Upper lobe of right lung (tissue), 1 donor: ENCODE measurements at regions not wholly inside any gene's neighbourhood (a gene's known extent, or its start where the extent isn't known, plus 50 kb on each side); places are given as distances from the start of the nearest gene placed in this dataset.

Experiments
- ATAC-seq: fragments of 200-7000 bp; cut with Tn5 transposase; one replicate; pipeline ENCODE4 v1.9.1; 2020; ENCODE audit warnings: mild to moderate bottlenecking, moderate library complexity
- DNase-seq: peaks from one replicate; pipeline ENCODE4 v3.0.0-alpha.2; 2020
- H3K27ac ChIP-seq: fragments of 200-600 bp; one replicate; pipeline ENCODE4 v1.8.0; 2022
- H3K27me3 ChIP-seq: fragments of 200-600 bp; one replicate; pipeline ENCODE4 v1.8.0; 2022; ENCODE audit warnings: mild to moderate bottlenecking
- H3K36me3 ChIP-seq: fragments of 200-600 bp; one replicate; pipeline ENCODE4 v1.8.0; 2022
- H3K4me1 ChIP-seq: fragments of 200-600 bp; one replicate; pipeline ENCODE4 v1.8.0; 2022
- H3K4me3 ChIP-seq: fragments of 200-600 bp; one replicate; pipeline ENCODE4 v1.8.0; 2022; ENCODE audit warnings: mild to moderate bottlenecking
- H3K9me3 ChIP-seq: fragments of 200-600 bp; one replicate; pipeline ENCODE4 v1.8.0; 2022
- intact Hi-C: fragments of 100-400 bp; cut with DNase I; formaldehyde crosslinking; loops from one replicate; pipeline ENCODE4 v1.11.0; 2022
- TF ChIP-seq, protein P1 (sequence below): fragments of 200-600 bp; IDR thresholded peaks from one replicate; pipeline ENCODE4 v1.8.0; 2022; ENCODE audit warnings: antibody characterized with exemption
- donor health status: DM: no; HTN: yes; CAD: no; lungs with severe emphysema.

DNA sequence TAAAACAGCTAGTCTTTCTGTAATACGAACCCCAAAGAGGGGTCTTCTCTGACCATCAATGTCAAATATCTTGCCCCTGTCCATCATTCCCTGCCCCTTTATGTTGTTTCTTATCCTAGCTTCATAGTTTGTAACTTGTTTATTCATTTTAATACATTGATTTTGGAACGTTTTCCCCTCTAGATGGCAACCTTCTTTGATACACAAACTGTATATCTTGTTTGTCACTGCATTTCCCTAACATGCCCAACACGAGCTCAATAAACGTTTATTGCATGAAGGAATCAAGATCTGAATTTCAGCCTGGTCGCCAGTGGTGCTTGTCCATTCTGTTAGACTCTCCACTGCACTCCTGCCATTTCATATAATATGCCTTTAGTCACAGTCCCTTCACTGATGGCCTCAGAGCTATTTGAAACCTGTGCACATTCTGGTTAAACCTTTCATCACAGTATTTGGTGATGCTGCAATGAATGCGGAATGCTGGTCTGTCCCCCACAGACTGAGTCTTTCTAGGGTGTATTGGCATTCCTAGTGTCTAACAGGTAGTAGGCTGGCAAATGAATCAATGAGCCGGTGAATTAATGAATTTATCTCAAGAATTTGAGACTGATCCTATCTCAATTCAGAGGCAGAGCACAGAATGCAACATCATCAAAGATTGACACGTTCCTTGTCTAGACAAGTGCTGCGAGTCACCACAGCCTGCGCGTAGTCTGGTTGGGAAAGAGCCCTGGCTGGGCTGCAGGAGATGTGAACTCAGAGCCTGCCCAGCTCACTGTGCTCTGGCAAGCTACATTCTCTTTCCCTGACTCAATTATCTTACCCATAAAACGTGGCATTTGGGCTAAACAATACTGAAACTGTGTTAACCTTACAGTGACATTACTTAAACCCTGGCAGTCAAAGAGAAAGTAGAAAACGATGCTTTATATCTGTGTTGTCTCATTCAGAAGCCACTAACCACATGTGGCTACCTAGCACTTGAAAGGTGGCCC is 55.2 kb upstream of the FRMD4A start:
- no peaks in the 10 kb centered on the region for H3K9me3 ChIP-seq
- intact Hi-C loops, result no loop called here
- DNase-seq (no peak), ATAC-seq (no peak)
- no peaks in the 10 kb centered on the region for H3K36me3 ChIP-seq
- H3K27ac ChIP-seq, result no peak overlapping the region
- no peaks in the 10 kb centered on the region for H3K27me3 ChIP-seq
- H3K4me3 ChIP-seq, result no peak overlapping the region
- no peaks in the 10 kb centered on the region for H3K4me1 ChIP-seq
- TF ChIP-seq, protein P1, sequence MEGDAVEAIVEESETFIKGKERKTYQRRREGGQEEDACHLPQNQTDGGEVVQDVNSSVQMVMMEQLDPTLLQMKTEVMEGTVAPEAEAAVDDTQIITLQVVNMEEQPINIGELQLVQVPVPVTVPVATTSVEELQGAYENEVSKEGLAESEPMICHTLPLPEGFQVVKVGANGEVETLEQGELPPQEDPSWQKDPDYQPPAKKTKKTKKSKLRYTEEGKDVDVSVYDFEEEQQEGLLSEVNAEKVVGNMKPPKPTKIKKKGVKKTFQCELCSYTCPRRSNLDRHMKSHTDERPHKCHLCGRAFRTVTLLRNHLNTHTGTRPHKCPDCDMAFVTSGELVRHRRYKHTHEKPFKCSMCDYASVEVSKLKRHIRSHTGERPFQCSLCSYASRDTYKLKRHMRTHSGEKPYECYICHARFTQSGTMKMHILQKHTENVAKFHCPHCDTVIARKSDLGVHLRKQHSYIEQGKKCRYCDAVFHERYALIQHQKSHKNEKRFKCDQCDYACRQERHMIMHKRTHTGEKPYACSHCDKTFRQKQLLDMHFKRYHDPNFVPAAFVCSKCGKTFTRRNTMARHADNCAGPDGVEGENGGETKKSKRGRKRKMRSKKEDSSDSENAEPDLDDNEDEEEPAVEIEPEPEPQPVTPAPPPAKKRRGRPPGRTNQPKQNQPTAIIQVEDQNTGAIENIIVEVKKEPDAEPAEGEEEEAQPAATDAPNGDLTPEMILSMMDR, result no peak

DNA sequence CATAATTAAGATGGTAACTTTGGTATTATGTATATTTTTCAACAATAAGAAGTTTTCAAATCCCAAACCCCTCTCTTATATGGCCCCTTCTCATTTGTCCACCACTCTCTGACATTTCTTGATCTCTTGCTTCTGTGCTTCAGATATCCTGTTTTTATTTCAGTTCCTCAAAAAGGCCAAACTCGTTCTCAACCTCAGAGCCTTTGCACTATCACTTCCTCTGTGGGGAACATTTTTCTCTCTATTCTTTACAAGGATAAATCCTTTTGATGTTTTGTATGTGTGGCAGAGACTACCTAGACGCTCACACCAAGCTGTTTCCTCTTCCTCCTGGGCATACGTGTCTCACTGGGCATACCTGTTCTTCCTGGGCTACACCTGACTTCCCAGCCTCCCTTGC is 54.2 kb upstream of the FRMD4A start:
- intact Hi-C loops, result no loop called here
- H3K9me3 ChIP-seq, result no peaks in the 10 kb centered on the region
- H3K36me3 ChIP-seq, result no peaks in the 10 kb centered on the region
- DNase-seq (no peak), ATAC-seq (no peak)
- no peak overlapping the region for H3K4me3 ChIP-seq
- TF ChIP-seq, protein P1, result no peak
- H3K27ac ChIP-seq, result no peak overlapping the region
- H3K4me1 ChIP-seq, result no peaks in the 10 kb centered on the region
- no peaks in the 10 kb centered on the region for H3K27me3 ChIP-seq

DNA sequence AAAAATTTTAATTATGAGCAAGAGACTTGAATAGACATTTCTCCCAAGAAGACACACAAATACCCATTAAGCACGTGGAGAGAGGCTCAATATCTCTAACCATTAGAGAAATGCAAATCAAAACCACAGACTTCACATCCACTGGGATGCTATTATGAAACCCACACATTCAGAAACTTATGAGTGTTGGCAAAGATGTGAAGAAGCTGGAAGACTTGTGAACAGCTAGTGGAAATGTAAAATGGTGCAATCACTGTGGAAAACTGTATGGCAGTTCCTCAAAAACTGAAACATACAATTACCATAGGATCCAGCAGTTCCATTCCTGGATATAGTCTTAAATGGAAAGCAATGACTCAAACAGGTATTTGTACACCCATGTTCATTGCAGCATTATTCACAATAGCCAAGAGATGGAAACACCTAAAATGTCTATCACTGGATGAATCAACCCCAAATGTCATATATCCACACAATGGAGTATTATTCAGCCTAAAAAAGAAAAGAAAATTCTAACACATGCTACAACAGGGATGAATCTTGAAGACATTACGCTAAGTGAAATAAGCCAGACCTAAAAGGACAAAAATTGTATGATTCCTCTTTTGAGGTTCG is 53.5 kb upstream of the FRMD4A start:
- Histone ChIP-seq H3K36me3 (no peaks in the 10 kb centered on the region), H3K27ac (no peak overlapping the region), H3K27me3 (no peaks in the 10 kb centered on the region), H3K4me3 (no peak overlapping the region), H3K9me3 (no peaks in the 10 kb centered on the region), H3K4me1 (no peaks in the 10 kb centered on the region)
- intact Hi-C loops, result no loop called here
- TF ChIP-seq, protein P1, result no peak
- ATAC-seq (no peak), DNase-seq (no peak)

DNA sequence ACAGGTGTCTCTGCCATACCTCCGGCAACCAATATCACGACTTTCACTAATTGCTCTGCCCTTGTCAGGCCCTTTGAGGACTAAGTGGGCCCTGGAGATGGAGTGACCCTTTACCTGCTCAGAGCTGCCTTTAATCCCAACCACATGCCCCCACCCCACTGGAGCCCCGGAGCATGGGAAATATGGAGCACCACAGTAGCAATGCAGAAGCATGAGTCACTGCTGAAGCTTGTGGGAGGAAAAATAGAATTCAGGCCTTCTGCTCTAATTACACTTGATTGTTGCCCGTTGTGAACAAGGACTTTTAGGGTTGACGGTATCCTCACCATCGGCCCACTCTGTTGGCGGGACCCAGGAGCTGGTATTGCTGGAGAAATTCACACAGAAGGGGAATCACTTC is 52.5 kb upstream of the FRMD4A start:
- TF ChIP-seq, protein P1, result no peak
- no peaks in the 10 kb centered on the region for H3K4me1 ChIP-seq
- H3K36me3 ChIP-seq, result no peaks in the 10 kb centered on the region
- H3K27me3 ChIP-seq, result no peaks in the 10 kb centered on the region
- no peaks in the 10 kb centered on the region for H3K9me3 ChIP-seq
- DNase-seq, result no peak
- intact Hi-C loops, result no loop called here
- no peak overlapping the region for H3K27ac ChIP-seq
- H3K4me3 ChIP-seq, result no peak overlapping the region
- ATAC-seq, result no peak

DNA sequence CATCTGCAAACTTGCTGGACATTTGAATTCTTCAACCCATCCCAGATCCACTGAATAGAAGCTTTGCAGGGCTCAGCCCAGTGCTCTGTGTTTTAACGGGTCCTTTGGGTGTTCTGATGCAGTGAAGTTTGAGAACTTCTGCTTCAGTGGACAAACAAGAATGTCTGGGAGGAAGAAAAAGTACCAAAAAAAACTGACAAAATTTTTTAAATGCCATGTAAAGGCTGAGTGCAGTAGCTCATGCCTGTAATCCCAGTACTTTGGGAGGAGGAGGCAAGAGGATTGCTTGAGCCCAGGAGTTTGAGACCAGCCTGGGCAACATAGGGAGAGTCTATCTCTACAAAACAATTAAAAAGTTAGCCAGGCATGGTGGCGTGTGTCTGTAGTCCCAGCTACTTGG is 51.8 kb upstream of the FRMD4A start:
- no peak overlapping the region for H3K4me3 ChIP-seq
- DNase-seq (no peak), ATAC-seq (no peak)
- H3K36me3 ChIP-seq, result no peaks in the 10 kb centered on the region
- no peaks in the 10 kb centered on the region for H3K27me3 ChIP-seq
- H3K4me1 ChIP-seq, result no peaks in the 10 kb centered on the region
- H3K27ac ChIP-seq, result no peak overlapping the region
- no peaks in the 10 kb centered on the region for H3K9me3 ChIP-seq
- intact Hi-C loops, result no loop called here
- TF ChIP-seq, protein P1, result no peak
